Neural cell (in vitro differentiated cells): ENCODE measurements at regions not wholly inside any gene's neighbourhood (a gene's known extent, or its start where the extent isn't known, plus 50 kb on each side); places are given as distances from the start of the nearest gene placed in this dataset.

Experiments used
- H2AFZ ChIP-seq: fragments of 200-600, 300-800 bp; sonication (generic), shearing (Covaris generic); 2 replicates; pipeline ENCODE4 v1.6.0; 2014; ENCODE audit warnings: low read depth, mild to moderate bottlenecking, antibody characterized with exemption, low read length, moderate library complexity
- H3F3A ChIP-seq: fragments of 200-600 bp; shearing (Covaris generic); 2 replicates; pipeline ENCODE4 v1.6.1; 2016; ENCODE audit warnings: mild to moderate bottlenecking, moderate library complexity, mixed read lengths, antibody characterized with exemption, low read length; ENCODE audit not compliant: insufficient read depth, poor library complexity, severe bottlenecking
- H3K27ac ChIP-seq: fragments of 200-600, 300-800 bp; sonication (generic), shearing (Covaris generic); 2 replicates; pipeline ENCODE4 v1.5.1; 2014; ENCODE audit warnings: mild to moderate bottlenecking, low read length, moderate library complexity
- H3K27me3 ChIP-seq: fragments of 300-800, 200-600 bp; sonication (generic), shearing (Covaris generic); 2 replicates; pipeline ENCODE4 v1.6.0; 2014; ENCODE audit warnings: mild to moderate bottlenecking, low read depth, low read length, moderate library complexity; ENCODE audit not compliant: insufficient read depth
- H3K36me3 ChIP-seq: fragments of 300-800, 200-600 bp; sonication (generic), shearing (Covaris generic); 2 replicates; pipeline ENCODE4 v1.5.1; 2014; ENCODE audit warnings: mild to moderate bottlenecking, antibody characterized with exemption, low read length, moderate library complexity; ENCODE audit not compliant: insufficient read depth
- H3K4me2 ChIP-seq: fragments of 300-800, 200-600 bp; sonication (generic), shearing (Covaris generic); 2 replicates; pipeline ENCODE4 v1.6.0; 2014; ENCODE audit warnings: mild to moderate bottlenecking, low read length
- H3K4me3 ChIP-seq: fragments of 300-800, 200-600 bp; sonication (generic), shearing (Covaris generic); 2 replicates; pipeline ENCODE4 v1.5.1; 2014; ENCODE audit warnings: mild to moderate bottlenecking, low read length, moderate library complexity
- H3K79me2 ChIP-seq: fragments of 200-600 bp; shearing (Covaris generic); replicated peaks from 2 replicates; pipeline ENCODE4 v1.6.0; 2014; ENCODE audit warnings: mild to moderate bottlenecking, low read length, moderate library complexity; ENCODE audit not compliant: insufficient read depth
- H3K9ac ChIP-seq: fragments of 300-800, 200-600 bp; sonication (generic), shearing (Covaris generic); 2 replicates; pipeline ENCODE4 v1.6.1; 2016; ENCODE audit warnings: mild to moderate bottlenecking, low read length, mixed read lengths
- H3K9me2 ChIP-seq: fragments of 200-600 bp; shearing (Covaris generic); 2 replicates; pipeline ENCODE4 v1.6.1; 2016; ENCODE audit warnings: mild to moderate bottlenecking, low read length, mixed read lengths; ENCODE audit not compliant: insufficient read depth
- H3K9me3 ChIP-seq: fragments of 200-600, 300-800 bp; sonication (generic), shearing (Covaris generic); 2 replicates; pipeline ENCODE4 v1.6.1; 2016; ENCODE audit warnings: mild to moderate bottlenecking, mixed run types, low read length, moderate library complexity, mixed read lengths
- H4K20me1 ChIP-seq: fragments of 200-600 bp; shearing (Covaris generic); 2 replicates; pipeline ENCODE4 v1.6.1; 2016; ENCODE audit warnings: mild to moderate bottlenecking, mixed run types; ENCODE audit not compliant: insufficient read depth
- EP300 ChIP-seq: fragments of 450-650 bp; conservative IDR thresholded peaks from 2 replicates; pipeline ENCODE4 v1.6.1; 2014; ENCODE audit warnings: antibody characterized with exemption, mild to moderate bottlenecking, moderate library complexity; ENCODE audit not compliant: poor library complexity, severe bottlenecking
- EZH2 ChIP-seq: fragments of 200-600, 300-800 bp; shearing (Covaris generic), sonication (generic); IDR thresholded peaks from 2 replicates; pipeline ENCODE4 v1.6.1; 2014; ENCODE audit warnings: antibody characterized with exemption, low read length, borderline replicate concordance, mild to moderate bottlenecking; ENCODE audit not compliant: insufficient read depth, poor library complexity, severe bottlenecking
- MXI1 ChIP-seq: fragments of 450-650 bp; conservative IDR thresholded peaks from 2 replicates; pipeline ENCODE4 v1.6.1; 2014; ENCODE audit warnings: antibody characterized with exemption, mild to moderate bottlenecking; ENCODE audit not compliant: poor library complexity, severe bottlenecking
- POLR2AphosphoS5 ChIP-seq: IDR thresholded peaks from 2 replicates; pipeline ENCODE4 v1.6.1; 2012
- RAD21 ChIP-seq: fragments of 450-650 bp; conservative IDR thresholded peaks from 2 replicates; pipeline ENCODE4 v1.6.1; 2014; ENCODE audit warnings: antibody characterized with exemption, mild to moderate bottlenecking, moderate library complexity
- SMC3 ChIP-seq: fragments of 450-650 bp; conservative IDR thresholded peaks from 2 replicates; pipeline ENCODE4 v1.6.1; 2014; ENCODE audit warnings: antibody characterized with exemption, mild to moderate bottlenecking, moderate library complexity; ENCODE audit not compliant: poor library complexity
- TAF1 ChIP-seq: IDR thresholded peaks from 2 replicates; pipeline ENCODE4 v1.6.1; 2012; ENCODE audit warnings: low read depth
- TF ChIP-seq, protein P1 (sequence below): fragments of 450-650 bp; IDR thresholded peaks from 2 replicates; pipeline ENCODE4 v1.5.1; 2014; ENCODE audit warnings: antibody characterized with exemption, mild to moderate bottlenecking, moderate library complexity; ENCODE audit not compliant: poor library complexity, severe bottlenecking
- TF ChIP-seq, protein P2 (sequence below): IDR thresholded peaks from 2 replicates; pipeline ENCODE4 v1.6.1; 2012; ENCODE audit warnings: borderline replicate concordance

DNA sequence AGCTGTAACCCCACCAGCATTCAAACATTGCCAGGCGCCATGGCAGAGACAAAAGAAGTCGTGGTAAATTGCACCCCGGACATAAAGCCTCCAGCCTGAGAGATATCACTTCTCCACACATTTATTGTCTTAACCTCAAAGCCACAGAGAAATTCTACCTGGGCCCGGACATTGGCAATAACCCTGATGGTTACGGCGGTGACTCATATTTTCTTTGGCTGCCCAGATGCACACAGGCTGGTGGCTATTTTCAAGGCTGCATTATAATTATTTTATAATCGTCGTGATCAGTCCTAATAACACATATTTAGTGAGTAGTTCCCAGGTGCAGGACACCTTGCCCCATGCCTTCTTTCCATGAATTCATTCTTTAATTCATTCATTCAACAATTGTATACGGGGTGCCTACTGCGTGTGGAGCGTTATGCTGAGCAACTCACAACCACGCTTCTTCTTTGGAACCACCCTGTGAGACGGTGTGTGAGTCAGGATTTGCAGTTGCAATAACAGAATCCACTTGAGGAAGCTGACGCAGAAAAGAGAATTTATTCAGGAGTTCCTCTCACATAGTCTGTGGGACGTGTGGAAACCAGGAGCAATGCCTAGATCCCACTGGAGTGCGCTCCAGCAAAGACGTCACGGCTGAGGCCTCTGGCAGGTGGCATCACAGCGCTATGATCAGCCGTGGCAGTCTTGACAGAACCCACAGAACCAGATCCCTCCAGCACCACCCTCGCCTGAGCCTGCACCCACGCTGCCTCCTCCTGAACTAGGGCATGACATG, 245.7 kb downstream of the FOXL1 start:
- Histone ChIP-seq H3K4me3 (no peak overlapping the region), H3F3A (no peaks in the 10 kb centered on the region), H3K27ac (no peak overlapping the region), H3K79me2 (no peaks in the 10 kb centered on the region), H3K4me2 (no peak overlapping the region), H2AFZ (no peak overlapping the region), H3K9ac (no peak overlapping the region), H3K9me3 (no peaks in the 10 kb centered on the region), H3K36me3 (no peaks in the 10 kb centered on the region), H4K20me1 (no peaks in the 10 kb centered on the region), H3K9me2 (no peaks in the 10 kb centered on the region), H3K27me3 (no peaks in the 10 kb centered on the region)
- TF ChIP-seq, protein P1, sequence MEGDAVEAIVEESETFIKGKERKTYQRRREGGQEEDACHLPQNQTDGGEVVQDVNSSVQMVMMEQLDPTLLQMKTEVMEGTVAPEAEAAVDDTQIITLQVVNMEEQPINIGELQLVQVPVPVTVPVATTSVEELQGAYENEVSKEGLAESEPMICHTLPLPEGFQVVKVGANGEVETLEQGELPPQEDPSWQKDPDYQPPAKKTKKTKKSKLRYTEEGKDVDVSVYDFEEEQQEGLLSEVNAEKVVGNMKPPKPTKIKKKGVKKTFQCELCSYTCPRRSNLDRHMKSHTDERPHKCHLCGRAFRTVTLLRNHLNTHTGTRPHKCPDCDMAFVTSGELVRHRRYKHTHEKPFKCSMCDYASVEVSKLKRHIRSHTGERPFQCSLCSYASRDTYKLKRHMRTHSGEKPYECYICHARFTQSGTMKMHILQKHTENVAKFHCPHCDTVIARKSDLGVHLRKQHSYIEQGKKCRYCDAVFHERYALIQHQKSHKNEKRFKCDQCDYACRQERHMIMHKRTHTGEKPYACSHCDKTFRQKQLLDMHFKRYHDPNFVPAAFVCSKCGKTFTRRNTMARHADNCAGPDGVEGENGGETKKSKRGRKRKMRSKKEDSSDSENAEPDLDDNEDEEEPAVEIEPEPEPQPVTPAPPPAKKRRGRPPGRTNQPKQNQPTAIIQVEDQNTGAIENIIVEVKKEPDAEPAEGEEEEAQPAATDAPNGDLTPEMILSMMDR = no peak
- TF ChIP-seq, protein P2, sequence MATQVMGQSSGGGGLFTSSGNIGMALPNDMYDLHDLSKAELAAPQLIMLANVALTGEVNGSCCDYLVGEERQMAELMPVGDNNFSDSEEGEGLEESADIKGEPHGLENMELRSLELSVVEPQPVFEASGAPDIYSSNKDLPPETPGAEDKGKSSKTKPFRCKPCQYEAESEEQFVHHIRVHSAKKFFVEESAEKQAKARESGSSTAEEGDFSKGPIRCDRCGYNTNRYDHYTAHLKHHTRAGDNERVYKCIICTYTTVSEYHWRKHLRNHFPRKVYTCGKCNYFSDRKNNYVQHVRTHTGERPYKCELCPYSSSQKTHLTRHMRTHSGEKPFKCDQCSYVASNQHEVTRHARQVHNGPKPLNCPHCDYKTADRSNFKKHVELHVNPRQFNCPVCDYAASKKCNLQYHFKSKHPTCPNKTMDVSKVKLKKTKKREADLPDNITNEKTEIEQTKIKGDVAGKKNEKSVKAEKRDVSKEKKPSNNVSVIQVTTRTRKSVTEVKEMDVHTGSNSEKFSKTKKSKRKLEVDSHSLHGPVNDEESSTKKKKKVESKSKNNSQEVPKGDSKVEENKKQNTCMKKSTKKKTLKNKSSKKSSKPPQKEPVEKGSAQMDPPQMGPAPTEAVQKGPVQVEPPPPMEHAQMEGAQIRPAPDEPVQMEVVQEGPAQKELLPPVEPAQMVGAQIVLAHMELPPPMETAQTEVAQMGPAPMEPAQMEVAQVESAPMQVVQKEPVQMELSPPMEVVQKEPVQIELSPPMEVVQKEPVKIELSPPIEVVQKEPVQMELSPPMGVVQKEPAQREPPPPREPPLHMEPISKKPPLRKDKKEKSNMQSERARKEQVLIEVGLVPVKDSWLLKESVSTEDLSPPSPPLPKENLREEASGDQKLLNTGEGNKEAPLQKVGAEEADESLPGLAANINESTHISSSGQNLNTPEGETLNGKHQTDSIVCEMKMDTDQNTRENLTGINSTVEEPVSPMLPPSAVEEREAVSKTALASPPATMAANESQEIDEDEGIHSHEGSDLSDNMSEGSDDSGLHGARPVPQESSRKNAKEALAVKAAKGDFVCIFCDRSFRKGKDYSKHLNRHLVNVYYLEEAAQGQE = no peak
- TF ChIP-seq SMC3 (no peak), TAF1 (no peak), RAD21 (no peak), MXI1 (no peak), EP300 (no peak), POLR2AphosphoS5 (no peak), EZH2 (no peak)

DNA sequence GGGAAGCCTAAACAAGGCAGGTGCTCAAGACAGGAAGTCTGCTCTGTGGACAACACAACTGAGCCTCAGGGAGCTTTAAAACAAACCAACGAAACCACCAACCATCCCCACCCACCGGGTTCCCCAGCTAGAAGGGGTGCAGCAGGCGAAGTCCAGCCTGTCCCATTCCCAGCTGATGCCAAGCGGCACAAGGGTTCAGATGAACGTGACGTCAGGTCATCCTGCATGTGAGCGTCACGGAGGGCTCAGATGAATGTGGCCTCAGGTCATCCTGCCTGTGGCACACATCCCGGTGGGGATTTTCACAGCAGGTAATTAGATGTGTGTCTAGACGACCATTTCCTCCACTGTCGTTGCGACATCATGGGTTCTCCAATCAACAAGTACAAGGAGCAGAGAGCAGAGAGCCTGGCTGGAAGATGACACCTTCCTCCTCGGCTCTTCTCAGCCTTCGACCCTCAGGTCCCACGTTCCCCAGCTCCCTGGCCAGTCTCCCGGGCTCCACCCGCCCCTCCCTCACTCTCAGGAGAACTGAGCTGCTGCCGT, 246.5 kb downstream of the FOXL1 start:
- Histone ChIP-seq H2AFZ (no peak overlapping the region), H3K79me2 (no peaks in the 10 kb centered on the region), H3K36me3 (no peaks in the 10 kb centered on the region), H3K9me3 (no peaks in the 10 kb centered on the region), H3K9ac (no peak overlapping the region), H3K9me2 (no peaks in the 10 kb centered on the region), H4K20me1 (no peaks in the 10 kb centered on the region), H3K27me3 (no peaks in the 10 kb centered on the region), H3F3A (no peaks in the 10 kb centered on the region), H3K4me2 (no peak overlapping the region), H3K4me3 (no peak overlapping the region), H3K27ac (no peak overlapping the region)
- TF ChIP-seq, protein P1 = no peak
- TF ChIP-seq POLR2AphosphoS5 = no peak
- TF ChIP-seq, protein P2 = no peak
- no peak for TF ChIP-seq SMC3
- TF ChIP-seq TAF1 = no peak
- no peak for TF ChIP-seq EZH2
- TF ChIP-seq MXI1 = no peak
- TF ChIP-seq RAD21 = no peak
